NCI-H1105 (cell line): ENCODE measurements at regions not wholly inside any gene's neighbourhood (a gene's known extent, or its start where the extent isn't known, plus 50 kb on each side); places are given as distances from the start of the nearest gene placed in this dataset.
"Not testable (repeated sequence)": the region's sequence is repeated elsewhere in the genome, so short reads cannot be mapped to it uniquely, and the experiment has no call there.

ENCODE experiments used
- DNase-seq: peaks from one replicate; lab custom pipeline; 2025; lab: John Stamatoyannopoulos, UW

DNA sequence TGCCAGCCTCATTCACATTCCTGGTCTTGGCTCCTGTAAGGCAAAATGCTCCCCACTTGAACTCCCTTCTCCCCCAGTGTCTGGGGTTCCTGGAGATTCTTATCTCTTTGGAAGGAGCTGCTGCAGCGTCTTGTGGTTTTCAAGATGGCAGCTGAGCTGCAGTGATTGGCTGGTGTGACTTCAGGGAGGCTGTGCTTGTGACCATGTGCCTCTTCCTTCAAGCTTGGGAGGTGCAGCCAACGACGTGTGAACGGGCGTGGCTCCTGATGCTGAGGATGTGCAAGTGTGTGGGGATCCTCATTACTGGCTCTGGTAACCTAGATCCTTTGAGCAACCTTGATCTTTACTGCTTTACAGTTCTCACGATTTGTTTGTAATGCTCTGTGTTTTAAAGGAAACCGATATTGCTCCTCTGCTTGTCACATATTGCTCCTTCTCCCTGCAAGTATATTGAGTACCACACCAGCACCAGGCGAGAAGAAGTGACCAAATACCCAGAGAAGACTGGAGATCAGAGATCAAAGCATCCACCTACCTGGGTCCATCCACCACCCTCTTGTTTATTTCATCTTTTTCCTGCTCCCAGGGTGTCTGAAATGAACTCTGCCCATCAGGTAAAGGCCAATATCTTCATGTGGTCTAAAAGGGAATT, 208.5 kb downstream of the FGF9 start:
- DNase-seq: no peak

- DNase-seq: no peak
These were observed 211.9 kb downstream of the FGF9 start for GRCh38 chr13:21882766-21883165.

- DNase-seq: no peak
These were observed 212.8 kb downstream of the FGF9 start for GRCh38 chr13:21883713-21884112.

- no peak for DNase-seq
These were observed 213.5 kb downstream of the FGF9 start for GRCh38 chr13:21884299-21884909.

DNA sequence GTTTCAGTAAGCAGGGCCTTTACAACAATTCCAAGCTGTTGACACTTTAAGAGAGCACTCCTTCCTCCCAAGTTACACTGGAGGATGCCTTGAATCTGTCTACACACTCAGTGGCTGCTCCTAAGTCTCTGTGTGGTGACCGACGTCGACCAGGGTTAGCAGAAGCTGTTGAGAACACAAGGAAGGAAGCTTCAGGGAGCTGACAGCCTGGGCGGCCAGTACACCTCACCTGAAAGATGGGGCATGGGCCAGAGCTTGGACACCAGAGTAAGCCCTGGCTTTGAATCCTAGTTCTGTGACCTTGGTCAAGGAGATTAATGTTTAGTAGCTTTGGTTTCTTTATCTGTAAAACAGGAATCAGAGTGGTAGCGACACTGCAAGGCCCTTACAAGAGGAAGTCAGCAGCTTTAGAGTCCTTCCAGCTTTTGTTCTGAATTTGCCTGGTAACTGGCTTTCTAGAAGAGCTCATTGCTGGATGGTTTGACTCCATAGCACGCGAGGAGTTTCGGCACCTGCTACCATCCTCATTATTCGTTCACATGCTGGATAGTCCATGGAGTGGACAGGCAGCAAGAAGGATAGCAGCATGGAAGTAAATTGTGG, 214.2 kb downstream of the FGF9 start:
- no peak for DNase-seq

DNA sequence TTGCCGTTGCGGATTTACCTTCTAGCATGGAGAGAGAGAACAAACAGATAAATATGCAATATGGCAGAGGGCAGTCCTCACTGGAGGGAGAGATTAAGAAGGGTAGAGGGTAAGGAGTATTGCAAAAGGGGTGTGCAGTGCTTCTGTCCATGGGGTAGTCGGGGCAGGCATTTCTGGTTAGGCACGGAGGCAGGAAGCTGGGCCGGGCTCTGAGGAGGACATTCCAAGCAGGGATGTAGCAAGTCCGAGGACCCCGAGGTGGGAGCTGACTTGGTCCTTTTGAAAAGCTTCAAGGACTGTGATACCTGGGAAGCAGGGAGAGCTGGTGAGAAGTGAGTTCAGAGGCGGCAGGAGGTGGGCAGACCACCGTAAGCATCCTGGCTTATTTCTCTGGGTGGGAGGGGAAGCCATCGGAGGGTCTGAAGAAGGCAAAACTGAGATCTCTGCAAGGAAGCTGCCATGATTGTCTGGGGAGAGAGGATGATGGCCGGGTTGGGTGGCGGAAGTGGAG, 214.9 kb downstream of the FGF9 start:
- DNase-seq: no peak

GRCh38 chr13:21889651-21890050, 218.8 kb downstream of the FGF9 start:
- DNase-seq: no peak

DNA sequence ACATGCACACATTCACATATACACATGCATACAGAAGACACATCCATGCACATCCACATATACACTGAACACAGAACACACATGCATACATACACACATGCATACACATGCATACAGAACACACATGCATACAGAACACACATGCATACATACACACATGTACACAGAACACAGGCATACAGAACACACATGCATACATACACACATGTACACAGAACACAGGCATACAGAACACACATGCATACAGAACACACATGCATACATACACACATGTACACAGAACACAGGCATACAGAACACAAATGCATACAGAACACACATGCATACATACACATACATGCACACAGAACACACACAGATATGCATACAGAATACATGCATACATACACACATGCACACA, 219.3 kb downstream of the FGF9 start:
- DNase-seq: not testable (repeated sequence)

DNA sequence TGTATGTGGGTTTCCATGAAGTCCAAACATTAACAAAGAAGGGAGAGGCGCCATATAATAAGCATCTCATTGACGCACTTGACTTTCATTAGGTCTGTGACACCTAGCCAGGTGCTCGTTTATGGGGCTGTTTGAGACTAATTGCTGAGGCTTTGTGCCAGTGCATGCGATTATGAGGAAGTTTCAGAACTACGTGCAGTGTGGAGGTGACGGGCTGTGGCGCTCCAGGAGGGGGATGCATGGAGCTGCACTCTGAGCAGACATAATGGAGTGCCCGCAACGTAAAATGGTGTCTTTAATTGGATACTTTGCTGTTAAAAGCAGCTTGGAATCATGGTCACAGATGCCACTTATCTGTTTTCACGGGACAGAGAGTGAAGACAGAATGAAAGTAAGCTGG, 223.2 kb downstream of the FGF9 start:
- DNase-seq: peak; percentile 75

- DNase-seq: no peak
These were observed 224.1 kb downstream of the FGF9 start for GRCh38 chr13:21894703-21895699.

- DNase-seq: no peak
These were observed 224.9 kb downstream of the FGF9 start for GRCh38 chr13:21895779-21896178.

GRCh38 chr13:21897161-21897560, 226.3 kb downstream of the FGF9 start:
- no peak for DNase-seq

GRCh38 chr13:21898459-21898858, 227.6 kb downstream of the FGF9 start:
- no peak for DNase-seq

GRCh38 chr13:21898945-21899344, 228.1 kb downstream of the FGF9 start:
- no peak for DNase-seq

GRCh38 chr13:21901336-21901735, 230.5 kb downstream of the FGF9 start:
- no peak for DNase-seq

- no peak for DNase-seq
These were observed 231.2 kb downstream of the FGF9 start for GRCh38 chr13:21901811-21902708.

DNA sequence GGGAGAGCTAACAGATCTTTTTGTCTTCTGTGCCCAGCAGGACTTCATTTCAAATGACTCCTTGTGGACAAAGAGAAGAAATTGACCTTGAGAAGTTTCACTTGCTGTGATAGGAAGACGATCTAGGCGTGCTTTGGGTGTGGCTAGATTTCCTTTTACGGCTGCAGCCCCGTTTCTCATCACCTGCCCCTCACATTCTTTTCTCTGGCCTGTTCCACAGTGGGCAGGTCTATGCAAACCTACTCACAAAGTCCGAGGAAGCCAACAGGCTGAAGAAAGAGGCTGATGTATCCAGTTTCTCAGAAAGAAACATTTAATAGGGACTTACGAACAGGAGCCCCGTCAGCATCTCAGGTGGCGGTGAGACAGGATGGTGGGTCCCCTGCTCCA, 231.8 kb downstream of the FGF9 start:
- DNase-seq: no peak

- no peak for DNase-seq
These were observed 234.6 kb downstream of the FGF9 start for GRCh38 chr13:21905486-21905885.

DNA sequence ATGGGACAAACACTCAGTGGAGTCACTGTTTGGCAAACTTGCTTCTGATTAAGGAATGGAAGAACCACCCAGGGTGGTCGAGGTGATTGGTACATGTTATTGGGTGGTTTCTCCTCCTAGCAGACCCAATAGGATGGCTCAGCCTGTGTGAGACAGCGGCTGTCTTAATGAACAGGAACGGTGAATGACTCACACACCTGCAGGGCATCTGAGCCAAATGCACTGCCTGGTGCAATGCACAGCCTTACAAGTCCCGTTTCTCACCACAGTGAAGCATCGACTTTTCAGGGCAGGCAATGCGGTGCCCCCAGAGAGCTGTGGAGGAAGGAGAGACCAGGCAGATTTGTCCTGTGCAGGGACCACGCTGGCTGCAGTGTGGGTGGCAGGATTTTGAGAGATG, 238.5 kb downstream of the FGF9 start:
- DNase-seq: no peak

- no peak for DNase-seq
These were observed 239.7 kb downstream of the FGF9 start for GRCh38 chr13:21910546-21910945.

DNA sequence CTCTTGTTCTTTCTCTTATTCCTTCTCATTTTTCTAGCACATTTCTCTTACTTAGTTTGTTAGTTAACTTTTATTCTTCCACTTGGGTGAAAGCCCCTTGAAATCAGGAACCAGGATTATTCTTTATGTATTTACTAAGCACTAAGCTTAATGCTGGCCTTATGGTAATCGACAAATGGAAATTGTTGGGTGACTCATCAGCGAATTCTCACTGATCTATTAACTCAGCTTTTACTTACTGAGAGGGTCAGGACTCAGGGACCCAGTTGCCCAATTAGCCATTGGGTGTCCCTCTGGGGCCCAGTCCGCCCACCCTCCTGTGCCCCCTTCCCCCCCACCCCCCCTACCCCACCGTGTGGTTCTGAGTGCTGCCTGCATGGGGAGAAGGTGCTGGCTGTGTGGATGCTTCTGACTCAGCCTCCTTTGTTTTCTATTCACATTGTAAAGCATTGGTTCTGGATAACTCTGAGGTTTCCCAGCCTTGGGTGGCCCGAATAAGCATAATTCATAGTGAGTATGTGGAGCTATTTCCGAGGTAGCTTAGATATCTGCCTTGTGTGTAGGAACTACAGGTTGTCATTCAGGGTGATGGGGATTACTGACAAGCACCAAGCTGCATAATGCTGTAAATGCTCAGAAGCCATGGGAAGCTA, 240.9 kb downstream of the FGF9 start:
- DNase-seq: no peak
